Astrocyte (in vitro differentiated cells and primary cell): ENCODE measurements at regions not wholly inside any gene's neighbourhood (a gene's known extent, or its start where the extent isn't known, plus 50 kb on each side); places are given as distances from the start of the nearest gene placed in this dataset.

ENCODE experiments used
- DNase-seq: peaks from one replicate; pipeline ENCODE4 v3.0.0-alpha.2; 2010; ENCODE audit warnings: low read depth
- FAIRE-seq: peaks from 2 replicates; lab custom pipeline; 2011; peaks lifted over from hg19 to GRCh38; lab: Jason Lieb, UNC
- H2AFZ ChIP-seq: 2 replicates; pipeline ENCODE4 v1.6.0; 2012; ENCODE audit warnings: low read depth, low read length, inconsistent platforms
- H3K27ac ChIP-seq: 2 replicates; pipeline ENCODE4 v1.5.1; 2011; ENCODE audit warnings: low read depth, low read length, inconsistent platforms
- H3K27me3 ChIP-seq: 2 replicates; pipeline ENCODE4 v1.6.0; 2011; ENCODE audit warnings: low read length, inconsistent platforms; ENCODE audit not compliant: insufficient read depth
- H3K36me3 ChIP-seq: 2 replicates; pipeline ENCODE4 v1.5.1; 2011; ENCODE audit warnings: low read length, inconsistent platforms; ENCODE audit not compliant: insufficient read depth
- H3K4me1 ChIP-seq: 2 replicates; pipeline ENCODE4 v1.5.1; 2011; ENCODE audit warnings: low read length, inconsistent platforms; ENCODE audit not compliant: insufficient read depth
- H3K4me2 ChIP-seq: 2 replicates; pipeline ENCODE4 v1.6.0; 2012; ENCODE audit warnings: low read length, inconsistent platforms
- H3K4me3 ChIP-seq: 2 replicates; pipeline ENCODE4 v1.5.1; 2011; ENCODE audit warnings: low read depth, mild to moderate bottlenecking, low read length, inconsistent platforms; ENCODE audit not compliant: insufficient read depth
- H3K79me2 ChIP-seq: 2 replicates; pipeline ENCODE4 v1.6.0; 2012; ENCODE audit warnings: mild to moderate bottlenecking, low read length, inconsistent platforms; ENCODE audit not compliant: insufficient read depth
- H3K9ac ChIP-seq: 2 replicates; pipeline ENCODE4 v1.6.0; 2012; ENCODE audit warnings: mild to moderate bottlenecking, low read length, inconsistent platforms
- H3K9me3 ChIP-seq: 2 replicates; pipeline ENCODE4 v1.5.1; 2012; ENCODE audit warnings: low read depth, mild to moderate bottlenecking, low read length, inconsistent platforms; ENCODE audit not compliant: insufficient read depth
- H4K20me1 ChIP-seq: 2 replicates; pipeline ENCODE4 v1.6.0; 2012; ENCODE audit warnings: low read length, inconsistent platforms; ENCODE audit not compliant: insufficient read depth
- H3K27ac Mint-ChIP-seq: one replicate; pipeline ENCODE4 v1.8.0; 2021; ENCODE audit warnings: mild to moderate bottlenecking, mixed read lengths; ENCODE audit not compliant: unreplicated experiment
- H3K27me3 Mint-ChIP-seq: one replicate; pipeline ENCODE4 v1.8.0; 2021; ENCODE audit warnings: low read depth, mixed read lengths; ENCODE audit not compliant: unreplicated experiment
- H3K36me3 Mint-ChIP-seq: one replicate; pipeline ENCODE4 v1.8.0; 2021; ENCODE audit warnings: low read depth, mixed read lengths; ENCODE audit not compliant: unreplicated experiment
- H3K4me1 Mint-ChIP-seq: one replicate; pipeline ENCODE4 v1.8.0; 2021; ENCODE audit warnings: low read depth, mixed read lengths; ENCODE audit not compliant: unreplicated experiment
- H3K4me3 Mint-ChIP-seq: one replicate; pipeline ENCODE4 v1.8.0; 2021; ENCODE audit warnings: mild to moderate bottlenecking, moderate library complexity, mixed read lengths; ENCODE audit not compliant: unreplicated experiment
- H3K9me3 Mint-ChIP-seq: one replicate; pipeline ENCODE4 v1.8.0; 2021; ENCODE audit warnings: mild to moderate bottlenecking, mixed read lengths; ENCODE audit not compliant: unreplicated experiment
- EZH2 ChIP-seq: IDR thresholded peaks from 2 replicates; pipeline ENCODE4 v1.6.1; 2012; ENCODE audit warnings: mild to moderate bottlenecking, low read length, inconsistent platforms; ENCODE audit not compliant: insufficient read depth
- TF ChIP-seq, protein P1 (sequence below): IDR thresholded peaks from 2 replicates; pipeline ENCODE4 v1.5.1; 2011; ENCODE audit warnings: low read depth, mild to moderate bottlenecking, inconsistent platforms, low read length, moderate library complexity; ENCODE audit not compliant: insufficient read depth

- FAIRE-seq: peak; percentile 70
- peak; percentile 2 for DNase-seq
Observed at GRCh38 chr2:129888896-129889295, 90.6 kb upstream of the RAB6C start.

GRCh38 chr2:129891341-129892320 is 87.8 kb upstream of the RAB6C start:
- Histone ChIP-seq H4K20me1 (no peaks in the 10 kb centered on the region), H3K9me3 (peaks cover 4% of the 10 kb centered on the region), H3K27ac (no peak overlapping the region), H3K27me3 (no peaks in the 10 kb centered on the region), H2AFZ (no peak overlapping the region), H3K9ac (no peak overlapping the region), H3K4me2 (no peak overlapping the region), H3K36me3 (no peaks in the 10 kb centered on the region), H3K4me1 (no peaks in the 10 kb centered on the region), H3K4me3 (no peak overlapping the region), H3K79me2 (no peaks in the 10 kb centered on the region)
- DNase-seq (no peak), FAIRE-seq (no peak)
- Mint-ChIP-seq H3K4me1 (peaks cover 10% of the 10 kb centered on the region), H3K27me3 (peaks cover 16% of the 10 kb centered on the region), H3K4me3 (no peak overlapping the region), H3K36me3 (peaks cover 2% of the 10 kb centered on the region), H3K27ac (no peak overlapping the region), H3K9me3 (no peaks in the 10 kb centered on the region)
- TF ChIP-seq EZH2: no peak

More at GRCh38 chr2:129888896-129889295, 90.6 kb upstream of the RAB6C start:
- no peaks in the 10 kb centered on the region for H3K9me3 ChIP-seq
- no peak overlapping the region for H3K4me3 Mint-ChIP-seq
- no peak overlapping the region for H3K9ac ChIP-seq
- no peaks in the 10 kb centered on the region for H4K20me1 ChIP-seq
- no peak overlapping the region for H3K4me2 ChIP-seq
- no peak overlapping the region for H2AFZ ChIP-seq
- peaks cover 7% of the 10 kb centered on the region for H3K27me3 Mint-ChIP-seq
- no peaks in the 10 kb centered on the region for H3K27me3 ChIP-seq
- H3K36me3 Mint-ChIP-seq: peaks cover 2% of the 10 kb centered on the region
- no peaks in the 10 kb centered on the region for H3K4me1 ChIP-seq
- no peaks in the 10 kb centered on the region for H3K9me3 Mint-ChIP-seq
- no peak for TF ChIP-seq EZH2
- TF ChIP-seq, protein P1, sequence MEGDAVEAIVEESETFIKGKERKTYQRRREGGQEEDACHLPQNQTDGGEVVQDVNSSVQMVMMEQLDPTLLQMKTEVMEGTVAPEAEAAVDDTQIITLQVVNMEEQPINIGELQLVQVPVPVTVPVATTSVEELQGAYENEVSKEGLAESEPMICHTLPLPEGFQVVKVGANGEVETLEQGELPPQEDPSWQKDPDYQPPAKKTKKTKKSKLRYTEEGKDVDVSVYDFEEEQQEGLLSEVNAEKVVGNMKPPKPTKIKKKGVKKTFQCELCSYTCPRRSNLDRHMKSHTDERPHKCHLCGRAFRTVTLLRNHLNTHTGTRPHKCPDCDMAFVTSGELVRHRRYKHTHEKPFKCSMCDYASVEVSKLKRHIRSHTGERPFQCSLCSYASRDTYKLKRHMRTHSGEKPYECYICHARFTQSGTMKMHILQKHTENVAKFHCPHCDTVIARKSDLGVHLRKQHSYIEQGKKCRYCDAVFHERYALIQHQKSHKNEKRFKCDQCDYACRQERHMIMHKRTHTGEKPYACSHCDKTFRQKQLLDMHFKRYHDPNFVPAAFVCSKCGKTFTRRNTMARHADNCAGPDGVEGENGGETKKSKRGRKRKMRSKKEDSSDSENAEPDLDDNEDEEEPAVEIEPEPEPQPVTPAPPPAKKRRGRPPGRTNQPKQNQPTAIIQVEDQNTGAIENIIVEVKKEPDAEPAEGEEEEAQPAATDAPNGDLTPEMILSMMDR: no peak
- no peaks in the 10 kb centered on the region for H3K36me3 ChIP-seq
- H3K27ac ChIP-seq: no peak overlapping the region
- H3K4me1 Mint-ChIP-seq: peaks cover 10% of the 10 kb centered on the region
- H3K4me3 ChIP-seq: no peak overlapping the region
- H3K79me2 ChIP-seq: no peaks in the 10 kb centered on the region
- H3K27ac Mint-ChIP-seq: peak overlapping the region; percentile 56

DNA sequence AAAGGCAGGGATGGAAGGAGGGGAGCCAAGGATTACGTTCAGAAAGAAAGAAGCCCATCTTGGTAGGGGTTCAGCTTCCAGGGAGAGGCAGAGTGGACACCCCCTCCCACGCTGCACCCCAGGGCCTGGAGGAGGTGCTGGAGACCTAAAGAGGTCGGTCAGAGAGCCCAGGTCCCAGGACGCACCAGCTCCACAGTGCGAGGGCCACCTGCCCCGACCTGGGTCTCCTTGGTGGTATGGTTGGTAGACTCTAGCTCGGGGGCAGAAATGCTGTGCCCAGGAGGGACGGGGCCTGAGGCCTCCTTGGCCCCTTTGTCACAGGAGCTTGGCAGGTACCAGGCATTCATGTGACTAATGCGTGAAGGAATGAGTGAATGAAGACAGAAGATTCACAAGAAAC is 87.1 kb upstream of the RAB6C start:
- Mint-ChIP-seq H3K27me3 (peaks cover 16% of the 10 kb centered on the region), H3K4me1 (peaks cover 10% of the 10 kb centered on the region), H3K27ac (no peak overlapping the region), H3K36me3 (peaks cover 2% of the 10 kb centered on the region), H3K4me3 (no peak overlapping the region), H3K9me3 (no peaks in the 10 kb centered on the region)
- H3K4me3 ChIP-seq: no peak overlapping the region
- no peak overlapping the region for H3K9ac ChIP-seq
- no peaks in the 10 kb centered on the region for H4K20me1 ChIP-seq
- peaks cover 5% of the 10 kb centered on the region for H3K9me3 ChIP-seq
- FAIRE-seq (no peak), DNase-seq (no peak)
- H3K4me2 ChIP-seq: no peak overlapping the region
- TF ChIP-seq, protein P1: no peak
- no peak for TF ChIP-seq EZH2
- H3K79me2 ChIP-seq: no peaks in the 10 kb centered on the region
- H2AFZ ChIP-seq: no peak overlapping the region
- no peaks in the 10 kb centered on the region for H3K36me3 ChIP-seq
- no peaks in the 10 kb centered on the region for H3K4me1 ChIP-seq
- H3K27me3 ChIP-seq: no peaks in the 10 kb centered on the region
- no peak overlapping the region for H3K27ac ChIP-seq
